ENCODE measurements at regions not wholly inside any gene's neighbourhood (a gene's known extent, or its start where the extent isn't known, plus 50 kb on each side); places are given as distances from the start of the nearest gene placed in this dataset.

DNA sequence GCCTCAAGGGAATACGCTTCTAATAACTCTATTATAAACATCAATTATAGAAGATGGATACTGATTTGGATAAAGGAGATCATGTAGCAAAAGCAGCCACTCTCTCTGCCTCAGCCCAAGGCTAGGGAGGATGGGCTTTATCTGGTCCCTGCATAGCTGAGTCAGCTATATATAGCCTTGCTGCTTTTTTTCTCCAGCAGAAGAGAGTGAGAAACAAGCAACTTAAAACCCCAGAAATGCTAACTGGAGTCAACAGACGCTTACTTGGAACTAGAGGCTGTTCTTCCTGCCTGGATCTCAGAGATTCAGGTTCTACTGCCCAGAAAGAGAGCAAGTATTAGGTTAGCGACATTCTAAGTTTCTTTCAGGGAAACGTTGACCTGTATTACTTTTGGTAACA, 426.7 kb upstream of the KLHL29 start:
- TF ChIP-seq YY1 (IDR thresholded peaks at IDR 0.05; ENCODE audit: insufficient read depth, insufficient read length) = no peak
- no peak for TF ChIP-seq ZNF274 (IDR thresholded peaks at IDR 0.05; ENCODE audit: low read depth, low read length)
